Gastrocnemius medialis (tissue), 4 donors: ENCODE measurements at regions not wholly inside any gene's neighbourhood (a gene's known extent, or its start where the extent isn't known, plus 50 kb on each side); places are given as distances from the start of the nearest gene placed in this dataset.

ENCODE experiments used
- CTCF ChIP-seq, 5 experiments: fragments of 450-650 bp in 3 of 5; fragments of 200-600 bp in 2 of 5; sonication (generic) in 2 of 5; IDR thresholded peaks in 4 of 5; conservative IDR thresholded peaks in 1 of 5; 1 replicate in 4 of 5; 2 replicates in 1 of 5; pipeline ENCODE4 v1.5.1; 2016 to 2019; ENCODE audit warnings: antibody characterized with exemption in 5 of 5, mild to moderate bottlenecking in 3 of 5, moderate library complexity in 3 of 5
- POLR2A ChIP-seq, 2 donors: fragments of 450-650 bp; IDR thresholded peaks; one replicate each; pipeline ENCODE4 v1.6.1; 2017; ENCODE audit warnings: antibody characterized with exemption in 2 of 2, mild to moderate bottlenecking in 2 of 2, moderate library complexity in 2 of 2

- TF ChIP-seq POLR2A (IDR thresholded peaks at IDR 0.05) (no peak), CTCF (IDR thresholded peaks at IDR 0.05 in 4 of 5, conservative IDR thresholded peaks at IDR 0.05 in 1 of 5) (no peak)
Measured at GRCh38 chr6:167707686-167708500, 118.8 kb upstream of the AFDN start.
